HepG2 (cell line): ENCODE measurements at regions not wholly inside any gene's neighbourhood (a gene's known extent, or its start where the extent isn't known, plus 50 kb on each side); places are given as distances from the start of the nearest gene placed in this dataset.

Experiments used
- ATAC-seq: fragments of 200-7000 bp; cut with Tn5 transposase; 3 replicates; pipeline ENCODE4 v1.9.1; 2020; ENCODE audit warnings: mild to moderate bottlenecking, moderate library complexity
- BruUV-seq: library from RNA; stranded (reverse); fragments of 400-500 nt; replicated peaks from 2 replicates; lab custom pipeline; 2021; lab: Mats Ljungman, UMichigan
- CTCF ChIA-PET: fragments of 300-600 bp; formaldehyde crosslinking; extraction: SDS; loops from one replicate; lab custom pipeline; 2021; ENCODE audit warnings: low total read pairs, inconsistent platforms, low intra/inter-chr PET ratio; lab: Yijun Ruan, JAX
- POLR2A ChIA-PET: fragments of 350-600 bp; sonication (Branson Sonifier 250); formaldehyde crosslinking; loops from one replicate; lab custom pipeline; 2020; ENCODE audit warnings: antibody characterized with exemption, inconsistent platforms; lab: Yijun Ruan, JAX
- DNase-seq: peaks from one replicate; pipeline ENCODE4 v3.0.0-alpha.2; 2015; ENCODE audit warnings: low spot score
- FAIRE-seq: peaks from 3 replicates; lab custom pipeline; 2011; peaks lifted over from hg19 to GRCh38; lab: Jason Lieb, UNC
- H2AFZ ChIP-seq: one replicate; pipeline ENCODE4 v1.6.1; 2011; ENCODE audit warnings: low read length, inconsistent platforms
- H3K27ac ChIP-seq: fragments of 300-600 bp; 3 replicates; pipeline ENCODE4 v1.8.0; 2011; ENCODE audit warnings: mixed run types, mild to moderate bottlenecking, mixed read lengths, low read length, inconsistent platforms; ENCODE audit not compliant: insufficient read depth; ENCODE audit errors: extremely low read length
- H3K27me3 ChIP-seq, 2 experiments: fragments of 200-600 bp in 1 of 2; 2 replicates in 1 of 2; 3 replicates in 1 of 2; pipeline versions ENCODE4 v1.6.0 to v1.8.0; 2011; ENCODE audit warnings: low read length in 2 of 2, mild to moderate bottlenecking in 2 of 2, moderate library complexity in 2 of 2, inconsistent platforms in 1 of 2; ENCODE audit not compliant: insufficient read depth in 2 of 2, control insufficient read depth in 1 of 2
- H3K36me3 ChIP-seq, 2 experiments: fragments of 200-600 bp in 1 of 2; replicated peaks in 1 of 2; 2 replicates in 1 of 2; 3 replicates in 1 of 2; pipeline versions ENCODE4 v1.5.1 to v1.8.0; 2011; ENCODE audit warnings: low read length in 2 of 2, inconsistent platforms in 1 of 2; ENCODE audit not compliant: insufficient read depth in 2 of 2, control insufficient read depth in 1 of 2
- H3K4me1 ChIP-seq: 2 replicates; pipeline ENCODE4 v1.5.1; 2012; ENCODE audit warnings: low read length, inconsistent platforms; ENCODE audit not compliant: insufficient read depth
- H3K4me2 ChIP-seq: 2 replicates; pipeline ENCODE4 v1.6.0; 2011; ENCODE audit warnings: low read depth, low read length, inconsistent platforms
- H3K4me3 ChIP-seq, 3 experiments: fragments of 200-600 bp in 1 of 3; sonication (generic), shearing (Covaris generic) in 1 of 3; replicated peaks in 1 of 3; 2 replicates each; pipeline ENCODE4 v1.5.1; 2011 to 2016; ENCODE audit warnings: low read length in 3 of 3, inconsistent platforms in 2 of 3, low read depth in 2 of 3, mild to moderate bottlenecking in 2 of 3, control low read depth in 1 of 3, mixed read lengths in 1 of 3; ENCODE audit not compliant: insufficient read depth in 1 of 3
- H3K79me2 ChIP-seq: one replicate; pipeline ENCODE4 v1.6.1; 2011; ENCODE audit warnings: low read length, inconsistent platforms; ENCODE audit not compliant: insufficient read depth
- H3K9ac ChIP-seq: 2 replicates; pipeline ENCODE4 v1.6.0; 2011; ENCODE audit warnings: mild to moderate bottlenecking, low read depth, low read length, inconsistent platforms; ENCODE audit not compliant: insufficient read depth
- H3K9me3 ChIP-seq: 2 replicates; pipeline ENCODE4 v1.5.1; 2012; ENCODE audit warnings: mild to moderate bottlenecking, low read length
- H4K20me1 ChIP-seq: 2 replicates; pipeline ENCODE4 v1.6.0; 2011; ENCODE audit warnings: inconsistent platforms, mild to moderate bottlenecking, low read length, moderate library complexity; ENCODE audit not compliant: insufficient read depth
- CEBPB ChIP-seq: IDR thresholded peaks from 2 replicates; pipeline ENCODE4 v1.6.1; 2011; ENCODE audit warnings: low read depth, low read length, improper control_type of control experiment, borderline replicate concordance
- WGBS: methylation state at CpG from one replicate; pipeline ENCODE4 v1.1.6; 2017; ENCODE audit warnings: low lambda C conversion rate; 5-methylcytosine and 5-hydroxymethylcytosine counted together
- in situ Hi-C: cut with HindIII; loops from 2 replicates; pipeline ENCODE4 v1.10.0; 2017; ENCODE audit warnings: low pct_unique_long_range_greater_than_20kb; ENCODE audit not compliant: extremely low pct_ligation_motif_present
- intact Hi-C: fragments of 100-400 bp; cut with micrococcal nuclease; formaldehyde crosslinking; loops from one replicate; pipeline ENCODE4 v1.10.0; 2022; ENCODE audit not compliant: unreplicated experiment
- TF ChIP-seq, protein P1 (sequence below): sonication (generic); formaldehyde crosslinking; IDR thresholded peaks from 2 replicates; pipeline ENCODE4 v1.9.0; 2021; ENCODE audit warnings: mild to moderate bottlenecking, missing genetic modification reagents

DNA sequence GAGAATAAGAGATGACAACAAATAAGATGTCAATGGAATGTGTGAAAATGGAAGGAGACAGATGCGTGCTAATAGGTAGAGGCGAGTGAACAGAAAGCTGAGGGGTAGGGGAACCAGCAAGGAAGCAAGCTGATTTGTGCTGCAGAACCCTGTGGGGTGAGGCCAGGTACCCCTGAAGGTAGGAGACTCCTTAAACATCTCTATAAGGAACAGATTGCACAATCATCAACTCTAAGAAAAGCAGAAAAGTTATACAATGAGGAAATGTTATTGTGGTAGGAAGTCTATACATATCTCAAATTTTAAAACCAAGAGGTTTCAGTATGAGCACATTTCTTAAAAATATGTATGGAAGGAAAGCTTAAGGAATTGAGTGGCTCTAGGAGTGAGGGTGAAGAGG lies 315.0 kb upstream of the TPM1 start:
- FAIRE-seq: no peak
- Histone ChIP-seq H3K27ac (no peak overlapping the region), H3K9ac (no peak overlapping the region), H3K4me3 (no peak overlapping the region)
- WGBS: 97% methylated on average over 2 of the region's 2 CpGs
- TF ChIP-seq, protein P1, sequence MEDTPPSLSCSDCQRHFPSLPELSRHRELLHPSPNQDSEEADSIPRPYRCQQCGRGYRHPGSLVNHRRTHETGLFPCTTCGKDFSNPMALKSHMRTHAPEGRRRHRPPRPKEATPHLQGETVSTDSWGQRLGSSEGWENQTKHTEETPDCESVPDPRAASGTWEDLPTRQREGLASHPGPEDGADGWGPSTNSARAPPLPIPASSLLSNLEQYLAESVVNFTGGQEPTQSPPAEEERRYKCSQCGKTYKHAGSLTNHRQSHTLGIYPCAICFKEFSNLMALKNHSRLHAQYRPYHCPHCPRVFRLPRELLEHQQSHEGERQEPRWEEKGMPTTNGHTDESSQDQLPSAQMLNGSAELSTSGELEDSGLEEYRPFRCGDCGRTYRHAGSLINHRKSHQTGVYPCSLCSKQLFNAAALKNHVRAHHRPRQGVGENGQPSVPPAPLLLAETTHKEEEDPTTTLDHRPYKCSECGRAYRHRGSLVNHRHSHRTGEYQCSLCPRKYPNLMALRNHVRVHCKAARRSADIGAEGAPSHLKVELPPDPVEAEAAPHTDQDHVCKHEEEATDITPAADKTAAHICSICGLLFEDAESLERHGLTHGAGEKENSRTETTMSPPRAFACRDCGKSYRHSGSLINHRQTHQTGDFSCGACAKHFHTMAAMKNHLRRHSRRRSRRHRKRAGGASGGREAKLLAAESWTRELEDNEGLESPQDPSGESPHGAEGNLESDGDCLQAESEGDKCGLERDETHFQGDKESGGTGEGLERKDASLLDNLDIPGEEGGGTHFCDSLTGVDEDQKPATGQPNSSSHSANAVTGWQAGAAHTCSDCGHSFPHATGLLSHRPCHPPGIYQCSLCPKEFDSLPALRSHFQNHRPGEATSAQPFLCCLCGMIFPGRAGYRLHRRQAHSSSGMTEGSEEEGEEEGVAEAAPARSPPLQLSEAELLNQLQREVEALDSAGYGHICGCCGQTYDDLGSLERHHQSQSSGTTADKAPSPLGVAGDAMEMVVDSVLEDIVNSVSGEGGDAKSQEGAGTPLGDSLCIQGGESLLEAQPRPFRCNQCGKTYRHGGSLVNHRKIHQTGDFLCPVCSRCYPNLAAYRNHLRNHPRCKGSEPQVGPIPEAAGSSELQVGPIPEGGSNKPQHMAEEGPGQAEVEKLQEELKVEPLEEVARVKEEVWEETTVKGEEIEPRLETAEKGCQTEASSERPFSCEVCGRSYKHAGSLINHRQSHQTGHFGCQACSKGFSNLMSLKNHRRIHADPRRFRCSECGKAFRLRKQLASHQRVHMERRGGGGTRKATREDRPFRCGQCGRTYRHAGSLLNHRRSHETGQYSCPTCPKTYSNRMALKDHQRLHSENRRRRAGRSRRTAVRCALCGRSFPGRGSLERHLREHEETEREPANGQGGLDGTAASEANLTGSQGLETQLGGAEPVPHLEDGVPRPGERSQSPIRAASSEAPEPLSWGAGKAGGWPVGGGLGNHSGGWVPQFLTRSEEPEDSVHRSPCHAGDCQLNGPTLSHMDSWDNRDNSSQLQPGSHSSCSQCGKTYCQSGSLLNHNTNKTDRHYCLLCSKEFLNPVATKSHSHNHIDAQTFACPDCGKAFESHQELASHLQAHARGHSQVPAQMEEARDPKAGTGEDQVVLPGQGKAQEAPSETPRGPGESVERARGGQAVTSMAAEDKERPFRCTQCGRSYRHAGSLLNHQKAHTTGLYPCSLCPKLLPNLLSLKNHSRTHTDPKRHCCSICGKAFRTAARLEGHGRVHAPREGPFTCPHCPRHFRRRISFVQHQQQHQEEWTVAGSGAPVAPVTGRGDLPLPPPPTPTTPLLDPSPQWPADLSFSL (CRISPR knock-in tag): no peak
- TF ChIP-seq CEBPB: peak; percentile 67
- TF ChIP-seq, all 625 proteins: peak for 1
- intact Hi-C loops: no loop called here
- DNase-seq (no peak), ATAC-seq (no peak)
- no peaks in the 10 kb centered on the region for H3K79me2 ChIP-seq
- ChIA-PET CTCF (no interaction called here), POLR2A (no interaction called here)
- no TSS peak for BruUV-seq
- no peaks in the 10 kb centered on the region for H3K9me3 ChIP-seq
- no peaks in the 10 kb centered on the region; a peak in 2 of 5 replicates for H3K36me3 ChIP-seq
- no peaks in the 10 kb centered on the region for H3K27me3 ChIP-seq
- no peak overlapping the region for H3K4me2 ChIP-seq
- in situ Hi-C loops: no loop called here
- H4K20me1 ChIP-seq: no peaks in the 10 kb centered on the region
- H2AFZ ChIP-seq: no peak overlapping the region
- H3K4me1 ChIP-seq: no peaks in the 10 kb centered on the region
